Mucosa of descending colon (tissue), 3 donors: ENCODE measurements at regions not wholly inside any gene's neighbourhood (a gene's known extent, or its start where the extent isn't known, plus 50 kb on each side); places are given as distances from the start of the nearest gene placed in this dataset.
A peak's percentile ranks its signal among the peaks of the same experiment; 100 is the strongest.

Source experiments
- ATAC-seq: fragments of 200-7000 bp; cut with Tn5 transposase; one replicate; pipeline ENCODE4 v1.9.1; 2020; ENCODE audit warnings: mild to moderate bottlenecking, moderate library complexity
- DNase-seq, 3 donors: peaks; one replicate each; pipeline ENCODE4 v3.0.0-alpha.2; 2020
- H3K36me3 ChIP-seq: fragments of 200-600 bp; one replicate; pipeline ENCODE4 v1.8.0; 2021; ENCODE audit warnings: low read depth, mild to moderate bottlenecking
- H3K4me1 ChIP-seq: fragments of 200-600 bp; one replicate; pipeline ENCODE4 v1.8.0; 2021; ENCODE audit warnings: low read depth, mild to moderate bottlenecking
- H3K4me3 ChIP-seq: fragments of 200-600 bp; one replicate; pipeline ENCODE4 v1.8.0; 2021; ENCODE audit warnings: mild to moderate bottlenecking
- H3K9me3 ChIP-seq: fragments of 200-600 bp; one replicate; pipeline ENCODE4 v1.8.0; 2021; ENCODE audit warnings: mild to moderate bottlenecking
- CTCF ChIP-seq: fragments of 200-600 bp; IDR thresholded peaks from one replicate; pipeline ENCODE4 v1.8.0; 2022; ENCODE audit warnings: antibody characterized with exemption, mild to moderate bottlenecking
- intact Hi-C, 2 donors: fragments of 100-400 bp; cut with DNase I in 1 of 2; cut with micrococcal nuclease in 1 of 2; formaldehyde crosslinking; loops; one replicate each; pipeline versions ENCODE4 v1.11.0 to v1.11.1; 2022; cut with DNase I, micrococcal nuclease
- donor health status: DM: no; HTN: no; CAD: no; lungs with moderate emphysema.
- donor health status: DM: no; HTN: no; CAD: no.
- donor health status: DM: no; HTN: yes; CAD: no.

- intact Hi-C loops = no loop called here
- DNase-seq = no peak
- H3K9me3 ChIP-seq = no peaks in the 10 kb centered on the region
- ATAC-seq = no peak
- H3K4me3 ChIP-seq = no peak overlapping the region
- no peak for TF ChIP-seq CTCF
- H3K36me3 ChIP-seq = no peaks in the 10 kb centered on the region
- H3K4me1 ChIP-seq = no peaks in the 10 kb centered on the region
These were observed 51.0 kb upstream of the TNC start for GRCh38 chr9:115169003-115169402.

- intact Hi-C loops = no loop called here
- no peak for DNase-seq
- Histone ChIP-seq H3K36me3 (no peaks in the 10 kb centered on the region), H3K4me1 (no peaks in the 10 kb centered on the region), H3K4me3 (no peak overlapping the region), H3K9me3 (no peaks in the 10 kb centered on the region)
- peak; percentile 50 for ATAC-seq
- TF ChIP-seq CTCF = no peak
These were observed 52.6 kb upstream of the TNC start for GRCh38 chr9:115170358-115171073.

GRCh38 chr9:115171921-115172388, 54.0 kb upstream of the TNC start:
- intact Hi-C loops = no loop called here
- no peaks in the 10 kb centered on the region for H3K4me1 ChIP-seq
- H3K4me3 ChIP-seq = no peak overlapping the region
- no peaks in the 10 kb centered on the region for H3K36me3 ChIP-seq
- no peak for TF ChIP-seq CTCF
- no peaks in the 10 kb centered on the region for H3K9me3 ChIP-seq
- ATAC-seq (no peak), DNase-seq (no peak)

GRCh38 chr9:115182264-115182663, 64.3 kb upstream of the TNC start:
- intact Hi-C loops = no loop called here
- Histone ChIP-seq H3K9me3 (no peaks in the 10 kb centered on the region), H3K36me3 (no peaks in the 10 kb centered on the region), H3K4me3 (no peak overlapping the region), H3K4me1 (no peaks in the 10 kb centered on the region)
- TF ChIP-seq CTCF = no peak
- DNase-seq (no peak), ATAC-seq (no peak)

GRCh38 chr9:115183436-115183835, 65.5 kb upstream of the TNC start:
- DNase-seq (no peak), ATAC-seq (no peak)
- no peaks in the 10 kb centered on the region for H3K36me3 ChIP-seq
- no peak overlapping the region for H3K4me3 ChIP-seq
- TF ChIP-seq CTCF = no peak
- H3K9me3 ChIP-seq = no peaks in the 10 kb centered on the region
- no peaks in the 10 kb centered on the region for H3K4me1 ChIP-seq
- intact Hi-C loops = no loop called here

GRCh38 chr9:115189686-115190085, 71.7 kb upstream of the TNC start:
- no peak overlapping the region for H3K4me3 ChIP-seq
- no peaks in the 10 kb centered on the region for H3K4me1 ChIP-seq
- no peaks in the 10 kb centered on the region for H3K9me3 ChIP-seq
- H3K36me3 ChIP-seq = no peaks in the 10 kb centered on the region
- DNase-seq (no peak), ATAC-seq (no peak)
- intact Hi-C loops = no loop called here
- no peak for TF ChIP-seq CTCF
